Suprapubic skin (tissue), 4 donors: ENCODE measurements at regions not wholly inside any gene's neighbourhood (a gene's known extent, or its start where the extent isn't known, plus 50 kb on each side); places are given as distances from the start of the nearest gene placed in this dataset.

Experiments used
- CTCF ChIP-seq, 2 donors: fragments of 200-600 bp in 1 of 2; fragments of 450-650 bp in 1 of 2; sonication (generic) in 1 of 2; IDR thresholded peaks; one replicate each; pipeline ENCODE4 v1.5.1; 2016 to 2019; ENCODE audit warnings: antibody characterized with exemption in 2 of 2, mild to moderate bottlenecking in 1 of 2, moderate library complexity in 1 of 2
- EP300 ChIP-seq: sonication (generic); formaldehyde crosslinking; IDR thresholded peaks from one replicate; pipeline ENCODE4 v1.6.1; 2017; ENCODE audit warnings: antibody characterized with exemption
- POLR2A ChIP-seq, 2 donors: fragments of 450-650 bp; IDR thresholded peaks; one replicate each; pipeline ENCODE4 v1.6.1; 2017; ENCODE audit warnings: antibody characterized with exemption in 2 of 2, mild to moderate bottlenecking in 2 of 2, moderate library complexity in 2 of 2
- POLR2AphosphoS5 ChIP-seq, 3 donors: sonication (generic); formaldehyde crosslinking; IDR thresholded peaks; one replicate each; pipeline ENCODE4 v1.6.1; 2017; ENCODE audit warnings: antibody characterized with exemption in 3 of 3

GRCh38 chr4:144384408-144384807 is 243.9 kb upstream of the GYPA start:
- TF ChIP-seq POLR2AphosphoS5 (IDR thresholded peaks at IDR 0.05) (no peak), CTCF (IDR thresholded peaks at IDR 0.05) (no peak), EP300 (no peak), POLR2A (IDR thresholded peaks at IDR 0.05) (no peak)
